ENCODE measurements at regions not wholly inside any gene's neighbourhood (a gene's known extent, or its start where the extent isn't known, plus 50 kb on each side); places are given as distances from the start of the nearest gene placed in this dataset.
A peak's percentile ranks its signal among the peaks of the same experiment; 100 is the strongest.

- TF ChIP-seq ARID4A (CRISPR knock-in tag; IDR thresholded peaks at IDR 0.05; ENCODE audit: borderline replicate concordance) (no peak), ZNF143 (CRISPR knock-in tag; IDR thresholded peaks at IDR 0.05) (no peak), ZFP1 (CRISPR knock-in tag; IDR thresholded peaks at IDR 0.05) (no peak), NFATC3 (CRISPR knock-in tag; IDR thresholded peaks at IDR 0.05) (no peak), CEBPZ (IDR thresholded peaks at IDR 0.05; ENCODE audit: low read length) (no peak), ZNF597 (CRISPR knock-in tag; IDR thresholded peaks at IDR 0.05) (no peak), DMTF1 (CRISPR knock-in tag; IDR thresholded peaks at IDR 0.05) (no peak), MBD4 (IDR thresholded peaks at IDR 0.05; ENCODE audit: borderline replicate concordance, low read length) (no peak), TBX3 (IDR thresholded peaks at IDR 0.05; ENCODE audit: borderline replicate concordance) (no peak), ZNF562 (CRISPR knock-in tag; IDR thresholded peaks at IDR 0.05; ENCODE audit: borderline replicate concordance) (no peak), MAFG (CRISPR knock-in tag; IDR thresholded peaks at IDR 0.05) (no peak), ZNF670 (CRISPR knock-in tag; IDR thresholded peaks at IDR 0.05; ENCODE audit: borderline replicate concordance) (no peak), KLF9 (CRISPR knock-in tag; IDR thresholded peaks at IDR 0.05; ENCODE audit: low read depth) (no peak), TRIM22 (IDR thresholded peaks at IDR 0.05) (no peak), NFE2 (CRISPR knock-in tag; IDR thresholded peaks at IDR 0.05) (no peak), SOX5 (CRISPR knock-in tag; IDR thresholded peaks at IDR 0.05; ENCODE audit: borderline replicate concordance) (peak; percentile 67; the same call in 1 of the 2 replicates), ZNF816 (CRISPR knock-in tag; IDR thresholded peaks at IDR 0.05; ENCODE audit: borderline replicate concordance) (no peak), FOXA1 (IDR thresholded peaks at IDR 0.05) (no peak), FOXA1 (CRISPR knock-in tag; IDR thresholded peaks at IDR 0.05) (peak; percentile 77), ZFX (CRISPR knock-in tag; IDR thresholded peaks at IDR 0.05; ENCODE audit: low read depth) (no peak), CBX5 (CRISPR knock-in tag; IDR thresholded peaks at IDR 0.05; ENCODE audit: borderline replicate concordance) (no peak)
These were observed 372.3 kb downstream of the AASDHPPT start (continued) for GRCh38 chr11:106449763-106450162.
